HS-5 (cell line): ENCODE measurements at regions not wholly inside any gene's neighbourhood (a gene's known extent, or its start where the extent isn't known, plus 50 kb on each side); places are given as distances from the start of the nearest gene placed in this dataset.

ENCODE experiments used
- DNase-seq: peaks from one replicate; pipeline ENCODE4 v3.0.0-alpha.2; 2012; ENCODE audit warnings: low read depth

DNA sequence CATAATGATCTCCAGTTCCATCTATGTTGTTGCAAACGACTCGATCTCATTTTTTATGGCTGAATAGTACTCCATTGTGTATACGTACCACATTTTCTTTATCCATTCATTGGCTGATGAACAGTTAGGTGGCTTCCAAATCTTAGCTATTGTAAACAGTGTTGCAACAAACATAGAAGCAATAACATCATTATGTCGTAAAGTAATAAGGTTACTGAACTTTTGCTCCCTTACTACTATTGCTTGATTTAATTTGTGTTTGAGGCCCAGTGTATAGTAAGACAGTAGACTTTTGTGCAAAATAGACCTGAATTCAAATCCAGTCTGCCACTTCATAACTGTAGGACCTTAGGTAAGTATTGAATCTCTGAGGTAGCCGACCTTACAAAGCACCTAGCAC, 200.1 kb upstream of the CELF2 start:
- DNase-seq: no peak

DNA sequence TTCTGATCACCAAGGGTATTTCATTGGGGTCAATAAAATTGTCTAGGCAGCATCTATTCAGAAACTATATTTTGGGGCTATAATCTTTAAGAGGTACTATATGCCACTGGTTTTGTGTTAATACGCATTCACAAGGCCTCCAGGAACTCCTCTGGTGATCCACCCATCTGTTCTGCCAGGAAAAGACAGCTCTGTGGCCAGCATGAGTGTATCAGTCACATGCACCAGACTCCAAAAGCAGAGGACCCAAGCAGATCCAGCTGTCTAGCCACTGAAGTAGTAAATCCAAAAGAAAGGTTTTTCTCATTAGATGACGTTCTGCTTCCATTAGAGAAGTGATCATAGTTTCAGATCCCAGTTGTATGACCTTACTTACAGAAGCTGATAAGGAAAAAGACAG, 199.6 kb upstream of the CELF2 start:
- DNase-seq: no peak

- DNase-seq: no peak
Measured at GRCh38 chr10:10819206-10819856, 198.3 kb upstream of the CELF2 start.

DNA sequence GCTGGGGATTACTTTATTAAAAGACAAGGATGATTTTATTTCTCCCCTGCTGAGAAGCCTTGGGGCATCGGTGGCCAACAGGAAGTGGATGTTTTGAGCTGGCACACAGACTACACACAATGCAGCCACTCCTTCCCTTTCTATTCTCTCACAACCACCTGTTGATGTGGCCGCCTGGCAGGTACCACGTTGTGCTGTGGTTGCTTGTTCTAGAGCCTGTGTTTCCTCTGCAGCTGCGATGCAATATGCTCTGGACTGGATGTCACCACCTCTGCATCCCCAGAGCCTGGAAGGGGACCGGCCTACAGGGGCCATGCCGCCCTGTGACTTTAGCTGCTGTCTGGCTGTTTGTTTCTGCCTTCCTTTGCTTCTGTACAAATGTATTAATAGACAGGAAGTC, 195.7 kb upstream of the CELF2 start:
- no peak for DNase-seq

- DNase-seq: no peak
Measured at GRCh38 chr10:10824591-10825148, 193.0 kb upstream of the CELF2 start.

GRCh38 chr10:10826125-10826524, 191.5 kb upstream of the CELF2 start:
- peak; percentile 51 for DNase-seq

DNA sequence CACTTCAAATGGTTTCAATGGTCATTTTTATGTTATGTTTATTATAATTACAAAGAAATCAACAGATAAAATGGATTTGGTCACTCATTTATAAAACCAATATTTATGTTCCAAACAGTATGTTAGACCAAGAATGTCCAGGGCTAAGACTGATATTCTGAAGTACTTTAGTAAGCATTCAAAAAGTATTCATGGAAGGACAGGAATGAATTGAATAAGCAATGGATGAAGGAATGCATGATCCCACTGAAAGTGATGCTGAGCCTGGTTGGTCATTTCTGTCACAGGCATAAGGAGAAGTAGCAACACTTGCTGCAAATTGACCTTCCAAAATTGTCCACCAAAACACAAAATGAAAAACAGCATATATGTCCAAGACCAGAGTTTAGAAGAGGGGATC, 189.0 kb upstream of the CELF2 start:
- no peak for DNase-seq

DNA sequence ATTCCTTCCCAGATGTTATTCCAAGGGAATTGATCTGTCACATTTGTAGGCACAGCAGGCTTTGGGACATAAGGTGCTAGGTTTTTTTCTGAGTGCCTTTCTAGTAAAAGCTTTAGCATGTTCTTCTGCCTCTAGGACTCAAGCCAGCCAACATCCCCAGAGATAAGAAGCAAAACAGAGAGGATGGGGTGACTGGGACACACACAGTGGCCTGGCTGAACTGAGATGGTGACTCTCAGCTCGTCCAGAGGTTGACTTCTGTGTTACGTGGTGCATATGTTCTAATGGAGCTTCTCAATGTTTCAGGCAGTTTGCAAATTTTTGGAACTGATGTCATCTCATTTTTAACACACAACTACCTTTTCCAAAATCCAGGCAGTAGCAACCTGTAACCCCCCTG, 188.1 kb upstream of the CELF2 start:
- no peak for DNase-seq

DNA sequence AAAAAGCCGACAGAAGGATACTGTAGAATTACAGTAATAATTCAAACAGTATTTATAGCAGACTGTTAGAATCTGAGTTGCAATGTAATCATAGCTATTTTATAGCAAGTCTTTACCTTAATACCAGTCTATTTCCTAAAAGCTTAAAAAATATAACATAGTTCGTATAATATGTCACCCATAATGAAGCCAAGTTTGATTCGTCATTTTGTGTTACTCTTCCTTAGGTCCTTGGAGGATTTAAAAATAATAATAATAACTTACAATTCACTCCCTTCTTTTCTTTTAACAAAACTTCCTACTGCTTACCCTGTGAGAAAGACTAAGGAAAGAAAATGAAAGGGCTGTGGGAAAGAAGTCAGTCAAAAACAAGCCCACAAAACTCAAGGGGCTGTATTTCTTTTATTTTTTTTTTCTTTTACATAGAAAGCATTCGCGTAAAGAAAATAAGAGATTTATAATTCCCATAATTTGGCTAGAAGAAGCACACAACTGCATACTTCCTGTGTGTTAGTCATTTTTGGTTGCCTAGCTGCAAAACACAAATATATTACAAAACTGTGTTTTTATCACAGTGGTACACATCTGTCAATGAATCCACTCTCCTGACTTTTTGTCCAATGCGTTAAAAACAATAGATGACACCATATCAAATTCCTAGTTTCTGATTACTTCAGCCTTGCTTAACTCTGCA, 187.2 kb upstream of the CELF2 start:
- DNase-seq: peak; percentile 64

DNA sequence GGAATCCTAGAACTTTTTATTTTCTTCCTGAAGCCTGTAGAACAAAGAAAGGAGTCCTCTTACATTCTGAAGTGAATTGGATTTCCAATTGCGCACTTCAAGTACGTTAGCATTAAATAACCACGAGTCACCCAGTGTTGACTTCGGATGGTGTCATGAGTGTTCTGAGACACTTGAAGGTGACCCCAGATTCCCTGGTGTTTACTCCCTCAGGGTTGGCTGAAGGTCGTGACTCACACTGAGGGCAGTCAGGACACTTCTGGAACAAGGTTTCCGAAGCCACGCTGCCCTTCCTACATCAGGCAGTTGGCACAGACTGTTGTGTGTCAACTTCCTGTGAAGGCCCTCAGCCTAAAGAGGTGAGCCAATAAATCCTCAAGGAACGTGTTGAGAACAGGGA, 186.6 kb upstream of the CELF2 start:
- DNase-seq: peak; percentile 67

DNA sequence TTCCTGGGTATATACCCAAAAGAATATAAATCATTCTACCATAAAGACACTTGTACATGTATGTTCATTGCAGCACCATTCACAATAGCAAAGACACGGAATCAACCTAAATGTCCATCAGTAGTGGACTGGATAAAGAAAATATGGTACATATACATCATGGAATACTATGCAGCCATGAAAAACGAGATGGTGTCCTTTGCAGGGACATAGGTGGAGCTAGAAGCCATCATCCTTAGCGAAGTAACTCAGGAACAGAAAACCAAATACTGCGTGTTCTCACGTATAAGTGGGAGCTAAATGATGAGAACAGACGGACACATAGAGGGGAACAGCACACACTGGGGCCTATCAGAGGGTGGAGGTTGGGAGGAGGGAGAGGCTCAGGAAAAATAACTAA, 183.7 kb upstream of the CELF2 start:
- DNase-seq: no peak

DNA sequence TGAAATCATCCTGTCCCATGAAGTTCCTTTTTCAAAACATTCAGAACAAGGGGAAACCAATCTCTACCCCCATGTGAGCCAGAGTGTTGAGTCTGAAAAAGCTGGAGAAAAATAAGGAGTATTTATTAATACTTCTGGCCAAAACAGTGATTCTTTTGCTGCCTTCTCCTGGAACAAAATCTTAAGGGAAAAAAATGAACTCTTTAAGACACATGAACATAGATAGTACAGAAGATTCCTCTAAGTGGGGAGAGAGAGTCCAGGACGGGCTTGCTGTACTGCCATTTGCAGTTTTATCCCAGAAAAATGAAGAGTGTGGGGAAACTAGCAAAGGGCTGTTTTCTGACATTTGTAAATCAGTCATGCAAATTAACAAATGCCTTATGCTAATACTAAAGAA, 173.4 kb upstream of the CELF2 start:
- DNase-seq: no peak

DNA sequence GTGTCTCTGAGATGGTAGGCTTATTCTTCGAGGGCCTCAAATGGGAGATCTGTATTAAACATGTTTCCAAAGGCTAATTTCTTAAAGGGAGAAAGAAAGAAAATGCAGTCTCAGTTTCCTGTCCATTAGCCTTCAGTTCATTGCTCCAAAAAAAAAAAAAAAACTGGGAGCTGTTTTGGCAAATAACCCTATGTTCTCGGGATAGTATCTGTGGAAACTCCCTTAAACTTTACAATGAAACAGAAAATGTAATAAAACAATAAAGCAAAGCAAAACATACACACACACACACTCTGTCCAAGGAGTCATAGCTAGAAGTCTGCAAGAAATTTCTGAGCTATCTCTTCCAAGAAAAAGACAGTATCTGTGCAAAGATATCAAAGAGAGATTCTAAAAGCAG, 172.5 kb upstream of the CELF2 start:
- no peak for DNase-seq

DNA sequence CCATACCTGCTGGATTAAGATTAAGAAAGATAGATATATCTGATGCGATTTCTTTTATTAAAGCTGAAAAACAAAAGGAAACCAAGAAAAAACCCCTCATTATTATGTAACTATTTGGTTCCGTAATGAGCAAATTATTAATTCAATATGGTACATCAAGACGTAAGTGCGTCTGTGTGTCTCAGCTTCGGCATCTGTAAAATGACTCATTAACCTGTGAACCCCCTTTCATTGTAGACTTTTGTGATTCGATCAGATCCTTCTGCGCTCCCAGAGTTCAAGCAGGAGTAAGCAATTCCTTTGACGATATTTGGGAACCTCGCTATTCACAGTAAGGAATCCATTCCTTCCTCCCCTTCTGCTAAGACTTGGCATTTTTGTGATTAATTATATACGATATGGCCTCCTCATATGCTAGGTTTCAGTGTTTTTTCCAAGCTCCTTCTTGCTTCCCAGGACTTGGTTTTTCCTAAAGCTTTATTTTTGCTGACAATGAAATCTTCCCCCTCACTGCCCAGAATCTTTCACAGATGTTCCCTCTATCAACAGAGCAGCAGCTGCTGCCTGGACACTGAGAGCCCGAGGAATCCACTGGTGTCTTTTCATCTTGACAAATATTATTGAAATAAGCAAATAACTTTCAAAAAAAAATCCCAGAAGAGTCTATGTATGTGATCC, 171.7 kb upstream of the CELF2 start:
- no peak for DNase-seq

DNA sequence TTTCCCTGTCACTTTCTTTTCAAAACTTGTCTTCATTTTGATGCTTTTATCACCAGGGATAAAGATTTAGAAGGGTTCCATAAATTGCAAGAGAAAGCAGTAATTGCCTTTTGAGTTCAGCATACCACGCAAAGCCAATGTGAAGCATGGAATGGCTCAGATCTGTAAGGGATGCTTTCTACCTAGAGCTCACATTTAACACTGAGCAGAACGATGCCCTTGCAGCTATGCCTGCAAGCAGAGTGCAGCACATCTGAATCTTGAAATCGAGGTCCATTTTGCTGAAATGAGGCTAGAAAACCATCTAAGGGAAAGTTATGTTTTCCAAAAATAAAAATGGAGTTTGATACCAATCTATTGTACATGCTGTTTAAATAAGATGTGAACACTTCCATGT, 171.2 kb upstream of the CELF2 start:
- DNase-seq: no peak

DNA sequence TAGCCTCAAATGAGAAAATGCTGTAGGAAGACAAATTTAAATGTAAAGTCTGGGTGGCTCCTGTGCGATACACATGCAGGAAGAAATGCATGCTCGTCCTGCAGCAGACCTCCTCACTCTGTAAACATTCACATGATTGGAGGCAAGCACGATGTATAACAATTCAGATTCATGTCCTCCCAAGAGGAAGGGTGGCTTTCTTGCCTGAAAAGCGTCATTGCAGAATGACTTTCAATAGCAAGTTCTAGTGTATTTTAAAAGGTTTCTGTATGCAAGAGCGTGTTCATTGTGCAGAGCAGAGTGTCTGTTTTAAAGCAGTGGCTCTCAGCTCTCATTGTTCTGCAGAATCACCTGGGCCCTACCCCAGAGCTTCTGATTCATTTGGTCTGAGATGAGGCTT, 170.3 kb upstream of the CELF2 start:
- DNase-seq: no peak

DNA sequence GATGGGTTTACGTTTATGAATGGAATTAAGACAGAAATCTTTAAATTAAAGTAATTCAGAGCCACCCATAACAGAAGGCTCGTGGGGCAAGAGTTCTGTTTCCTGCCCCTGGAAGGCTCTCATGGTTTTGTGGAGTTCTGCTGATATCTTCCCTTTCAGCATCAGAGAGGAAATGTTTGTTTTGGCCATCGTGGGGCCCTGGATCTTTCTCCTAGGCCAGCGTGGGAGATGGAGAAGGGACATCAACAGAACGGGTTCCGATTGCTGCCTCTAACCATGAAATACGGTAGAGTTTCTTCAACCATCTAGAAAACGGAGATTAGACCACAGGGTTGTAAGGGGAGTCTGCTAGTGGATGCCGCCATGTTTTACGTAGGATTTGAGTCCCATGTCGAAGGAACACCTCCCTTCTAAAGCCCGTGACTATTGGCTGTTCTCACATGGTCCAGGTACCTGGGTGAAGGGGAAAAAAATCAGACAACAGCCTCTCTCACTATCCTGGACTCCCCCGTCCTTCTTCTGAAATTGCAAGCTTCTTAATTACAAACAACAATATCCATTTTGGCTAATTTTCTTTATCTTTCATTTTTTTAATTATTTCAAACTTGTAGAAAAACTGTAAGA, 169.1 kb upstream of the CELF2 start:
- no peak for DNase-seq

DNA sequence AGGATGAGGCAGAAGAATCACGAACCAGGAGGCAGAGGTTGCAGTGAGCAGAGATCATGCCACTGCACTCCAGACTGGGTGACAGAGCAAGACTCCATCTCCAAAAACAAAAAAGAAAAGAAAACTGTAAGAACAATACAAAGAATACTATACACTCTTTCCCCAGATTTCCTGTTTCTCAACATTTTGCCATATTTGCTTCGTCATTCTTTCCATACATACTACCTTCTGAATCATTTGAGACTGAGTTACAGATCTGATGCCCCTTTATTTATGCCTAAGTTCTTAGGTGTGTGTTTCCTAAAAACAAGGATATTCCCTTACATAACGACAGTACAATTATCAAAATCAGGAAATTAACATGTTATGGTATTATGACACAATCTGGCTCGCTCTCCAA, 168.4 kb upstream of the CELF2 start:
- DNase-seq: no peak

DNA sequence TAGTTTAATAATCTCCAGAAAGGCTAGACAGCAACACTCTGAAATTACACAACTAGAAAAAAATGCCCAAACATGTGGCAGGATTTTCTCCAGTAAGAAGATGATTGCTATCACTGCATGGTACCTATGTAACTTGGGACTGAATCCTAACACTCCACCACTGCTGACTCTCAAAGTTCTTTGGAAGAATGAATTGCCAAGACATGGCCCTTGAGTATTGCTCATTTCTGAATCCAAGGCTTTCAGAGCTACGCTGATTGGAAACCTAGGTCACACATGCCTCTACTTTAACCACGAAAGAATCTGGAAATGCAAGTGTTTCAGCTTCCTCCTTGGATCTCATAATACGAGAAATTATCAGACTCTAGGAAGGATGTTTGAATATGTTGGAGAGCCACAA, 167.5 kb upstream of the CELF2 start:
- no peak for DNase-seq

DNA sequence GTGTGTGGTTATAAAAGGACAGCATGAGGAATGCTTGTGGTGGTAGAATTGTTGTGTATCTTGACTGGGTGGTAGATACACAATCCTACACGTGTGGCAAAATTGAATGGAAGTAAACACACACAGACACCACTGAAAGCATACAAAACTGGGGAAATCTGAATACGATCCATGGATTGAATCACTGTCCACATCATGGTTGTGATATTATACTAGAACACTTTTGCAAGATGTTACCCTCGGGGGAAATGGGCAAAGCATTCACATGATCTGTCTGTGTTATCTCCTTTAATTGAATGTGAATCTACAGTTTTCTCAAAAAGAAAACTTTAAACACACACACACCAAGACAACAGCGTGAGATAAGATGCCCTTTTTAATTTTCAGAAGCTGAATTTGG, 165.2 kb upstream of the CELF2 start:
- DNase-seq: no peak

GRCh38 chr10:10853954-10854353, 163.7 kb upstream of the CELF2 start:
- no peak for DNase-seq

DNA sequence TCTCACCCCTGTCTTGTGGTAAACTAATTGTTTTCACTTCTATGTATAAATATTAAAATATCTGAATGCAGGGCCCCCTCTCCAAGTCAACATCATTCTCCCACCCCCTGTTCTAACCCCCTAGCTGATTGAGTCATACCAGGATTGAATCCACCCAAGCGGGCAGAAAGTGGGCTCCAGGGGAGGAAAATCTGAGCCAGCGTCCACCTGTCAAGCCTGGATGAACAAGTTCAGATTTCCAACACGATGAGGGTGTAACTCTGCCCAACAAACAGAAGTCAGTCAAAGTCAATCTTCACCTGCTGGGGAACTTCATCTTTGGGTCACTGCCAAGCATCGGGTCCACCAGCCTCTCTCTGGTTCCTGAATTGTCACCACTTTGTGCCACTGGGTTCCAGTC, 162.9 kb upstream of the CELF2 start:
- no peak for DNase-seq

DNA sequence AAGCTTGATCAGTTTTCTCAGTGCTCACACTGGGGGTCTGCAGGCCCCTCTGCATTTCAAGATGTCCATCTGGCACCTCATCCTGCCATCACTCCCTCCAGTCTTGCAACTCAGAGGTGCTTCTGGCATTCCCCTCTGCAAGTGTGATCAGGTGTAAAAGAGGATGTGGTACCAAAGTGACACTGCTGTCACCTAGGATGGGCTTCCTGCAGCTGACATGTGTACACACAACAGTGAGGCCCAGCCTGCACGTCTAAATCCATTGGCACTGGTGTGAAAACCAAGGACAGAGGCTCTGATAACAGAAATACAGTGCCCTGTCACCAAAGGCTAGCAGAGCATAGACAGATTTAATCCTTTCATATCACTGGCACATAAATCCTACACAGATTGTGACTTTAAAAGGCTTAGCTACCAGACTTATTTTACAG, 162.5 kb upstream of the CELF2 start:
- DNase-seq: no peak
